Adrenal gland (tissue), 9 donors: ENCODE measurements at regions not wholly inside any gene's neighbourhood (a gene's known extent, or its start where the extent isn't known, plus 50 kb on each side); places are given as distances from the start of the nearest gene placed in this dataset.
"Not testable (repeated sequence)": the region's sequence is repeated elsewhere in the genome, so short reads cannot be mapped to it uniquely, and the experiment has no call there.

Experiments used
- DNase-seq, 7 donors: peaks; one replicate each; pipeline ENCODE4 v3.0.0-alpha.2; 2019 to 2020
- H3K27ac ChIP-seq, 5 donors: fragments of 200-600 bp; sonication (generic) in 4 of 5; 1 replicate in 3 of 5; 2 replicates in 2 of 5; pipeline versions ENCODE4 v1.5.1 to v1.8.0; 2016 to 2020; ENCODE audit warnings: mild to moderate bottlenecking in 1 of 5
- H3K27me3 ChIP-seq: fragments of 200-600 bp; 2 replicates; pipeline ENCODE4 v1.8.0; 2021
- H3K36me3 ChIP-seq, 2 donors: fragments of 200-600 bp; replicated peaks in 1 of 2; 1 replicate in 1 of 2; 2 replicates in 1 of 2; pipeline versions ENCODE4 v1.5.1 to v1.8.0; 2018 to 2022
- H3K4me1 ChIP-seq, 2 donors: fragments of 200-600 bp; replicated peaks in 1 of 2; 1 replicate in 1 of 2; 2 replicates in 1 of 2; pipeline versions ENCODE4 v1.5.1 to v1.8.0; 2018 to 2021
- H3K4me3 ChIP-seq, 4 donors: fragments of 200-600 bp; sonication (generic) in 3 of 4; one replicate each; pipeline ENCODE4 v1.5.1; 2016 to 2018
- H3K9me3 ChIP-seq, 3 donors: fragments of 200-600 bp; sonication (generic) in 1 of 3; replicated peaks in 1 of 3; 1 replicate in 2 of 3; 2 replicates in 1 of 3; pipeline versions ENCODE4 v1.5.1 to v1.8.0; 2016 to 2021
- POLR2A ChIP-seq, 2 donors: fragments of 450-650 bp; IDR thresholded peaks; one replicate each; pipeline ENCODE4 v1.6.1; 2017; ENCODE audit warnings: antibody characterized with exemption in 2 of 2, mild to moderate bottlenecking in 2 of 2, moderate library complexity in 1 of 2
- WGBS, 4 donors: extraction: QIAGEN DNeasy Blood & Tissue Kit in 2 of 4; methylation state at CpG; one replicate each; pipeline versions ENCODE4 v1.1.5 to v1.1.7; 2013 to 2017; 5-methylcytosine and 5-hydroxymethylcytosine counted together
- intact Hi-C, 2 donors: fragments of 100-400 bp; cut with DNase I; formaldehyde crosslinking; loops; one replicate each; pipeline versions ENCODE4 v1.14.1 to v1.15.0; 2022 to 2023
- TF ChIP-seq, protein P1 (sequence below), 6 experiments: fragments of 450-650 bp in 4 of 6; fragments of 200-600 bp in 2 of 6; sonication (generic) in 1 of 6; IDR thresholded peaks; 1 replicate in 5 of 6; 2 replicates in 1 of 6; pipeline versions ENCODE4 v1.5.1 to v1.8.0; 2016 to 2021; ENCODE audit warnings: antibody characterized with exemption in 6 of 6, mild to moderate bottlenecking in 2 of 6, moderate library complexity in 1 of 6
- donor health status: healthy with polysubstance abuse.
- donor health status: Bipolar disorder and iron deficiency.
- donor health status: DM: yes; HTN: yes; CAD: no.
- donor health status: DM: no; HTN: no; CAD: no.
- donor health status: DM: no; HTN: no; CAD: no.

DNA sequence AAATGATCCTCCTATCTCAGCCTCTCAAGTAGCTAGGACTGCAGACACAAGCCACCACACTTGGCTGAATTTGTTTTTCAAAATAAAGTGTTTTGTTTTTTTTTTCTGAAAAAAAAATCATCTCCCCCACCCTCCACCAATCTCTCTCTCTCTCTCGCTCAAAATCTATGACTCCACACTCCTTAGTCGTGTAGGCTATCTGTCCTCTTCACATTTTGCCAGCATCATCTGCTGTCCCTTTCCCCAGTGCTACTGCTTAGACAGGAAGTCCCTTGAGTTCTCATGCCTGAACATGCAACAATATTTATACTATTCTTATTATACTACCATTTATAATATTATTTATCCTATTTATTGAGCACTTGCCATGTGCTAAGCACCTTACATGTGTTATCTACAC, 80.7 kb upstream of the TMEM164 start:
- Histone ChIP-seq H3K9me3 (no peaks in the 10 kb centered on the region), H3K4me3 (no peak overlapping the region), H3K27ac (no peak overlapping the region), H3K27me3 (peaks cover 4% of the 10 kb centered on the region), H3K36me3 (no peaks in the 10 kb centered on the region), H3K4me1 (no peaks in the 10 kb centered on the region)
- no peak for DNase-seq
- intact Hi-C loops, result no loop called here
- TF ChIP-seq POLR2A (IDR thresholded peaks at IDR 0.05), result no peak
- TF ChIP-seq, protein P1, sequence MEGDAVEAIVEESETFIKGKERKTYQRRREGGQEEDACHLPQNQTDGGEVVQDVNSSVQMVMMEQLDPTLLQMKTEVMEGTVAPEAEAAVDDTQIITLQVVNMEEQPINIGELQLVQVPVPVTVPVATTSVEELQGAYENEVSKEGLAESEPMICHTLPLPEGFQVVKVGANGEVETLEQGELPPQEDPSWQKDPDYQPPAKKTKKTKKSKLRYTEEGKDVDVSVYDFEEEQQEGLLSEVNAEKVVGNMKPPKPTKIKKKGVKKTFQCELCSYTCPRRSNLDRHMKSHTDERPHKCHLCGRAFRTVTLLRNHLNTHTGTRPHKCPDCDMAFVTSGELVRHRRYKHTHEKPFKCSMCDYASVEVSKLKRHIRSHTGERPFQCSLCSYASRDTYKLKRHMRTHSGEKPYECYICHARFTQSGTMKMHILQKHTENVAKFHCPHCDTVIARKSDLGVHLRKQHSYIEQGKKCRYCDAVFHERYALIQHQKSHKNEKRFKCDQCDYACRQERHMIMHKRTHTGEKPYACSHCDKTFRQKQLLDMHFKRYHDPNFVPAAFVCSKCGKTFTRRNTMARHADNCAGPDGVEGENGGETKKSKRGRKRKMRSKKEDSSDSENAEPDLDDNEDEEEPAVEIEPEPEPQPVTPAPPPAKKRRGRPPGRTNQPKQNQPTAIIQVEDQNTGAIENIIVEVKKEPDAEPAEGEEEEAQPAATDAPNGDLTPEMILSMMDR (IDR thresholded peaks at IDR 0.05), result no peak
- WGBS, 4 donors, result 82 to 94% (median 88%) methylated on average over 2 of the region's 2 CpGs

DNA sequence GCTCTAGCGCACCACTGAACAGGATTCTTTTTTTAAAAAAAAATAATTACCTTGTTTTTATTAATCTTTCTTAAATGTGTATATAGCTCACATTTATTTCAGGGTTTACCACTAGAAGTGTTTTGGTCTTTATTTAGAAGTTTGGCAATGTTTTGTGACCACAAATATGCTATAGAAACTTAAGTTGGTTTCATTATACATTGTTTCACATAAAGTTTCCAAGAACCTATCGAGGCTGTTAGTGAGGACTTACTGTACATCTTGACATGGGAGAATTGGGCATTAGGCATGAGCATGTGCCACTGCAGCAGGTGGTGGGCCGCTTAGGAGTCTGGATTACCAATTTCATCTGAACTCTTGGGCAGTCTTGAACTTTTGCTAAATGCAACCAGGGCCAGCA, 77.9 kb upstream of the TMEM164 start:
- 70 to 87% (median 78%) methylated on average over 3 of the region's 3 CpGs for WGBS, 4 donors
- H3K4me3 ChIP-seq, DNase-seq: not testable (repeated sequence)

DNA sequence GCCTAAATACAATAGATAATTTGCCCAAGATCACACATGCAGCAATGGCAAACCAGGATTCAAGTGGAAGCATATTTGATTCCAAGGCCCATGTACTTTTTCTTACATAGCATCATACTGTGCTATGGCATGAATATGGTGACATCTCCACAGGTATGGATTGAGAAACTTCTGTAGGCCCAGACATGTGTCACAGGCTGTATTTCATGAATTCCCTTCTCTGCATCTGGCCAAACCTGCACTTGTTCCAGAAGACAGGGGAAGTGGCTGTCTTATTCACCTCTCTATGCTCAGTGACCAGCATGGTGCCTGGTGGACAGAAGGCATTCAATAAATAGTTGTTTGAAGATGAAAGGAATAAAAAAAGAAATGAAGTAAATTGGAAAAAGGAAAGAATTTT, 77.3 kb upstream of the TMEM164 start:
- no peaks in the 10 kb centered on the region for H3K36me3 ChIP-seq
- DNase-seq, result no peak
- H3K27me3 ChIP-seq, result peaks cover 8% of the 10 kb centered on the region
- intact Hi-C loops, result no loop called here
- H3K9me3 ChIP-seq, result no peaks in the 10 kb centered on the region
- no peak for TF ChIP-seq POLR2A (IDR thresholded peaks at IDR 0.05)
- TF ChIP-seq, protein P1 (IDR thresholded peaks at IDR 0.05), result no peak
- H3K4me3 ChIP-seq, result no peak overlapping the region
- H3K27ac ChIP-seq, result no peak overlapping the region
- no peaks in the 10 kb centered on the region for H3K4me1 ChIP-seq

More for the DNA sequence above, 77.9 kb upstream of the TMEM164 start:
- H3K36me3 ChIP-seq, H3K9me3 ChIP-seq, H3K27me3 ChIP-seq, H3K27ac ChIP-seq, H3K4me1 ChIP-seq, intact Hi-C loops: not testable (repeated sequence)

DNA sequence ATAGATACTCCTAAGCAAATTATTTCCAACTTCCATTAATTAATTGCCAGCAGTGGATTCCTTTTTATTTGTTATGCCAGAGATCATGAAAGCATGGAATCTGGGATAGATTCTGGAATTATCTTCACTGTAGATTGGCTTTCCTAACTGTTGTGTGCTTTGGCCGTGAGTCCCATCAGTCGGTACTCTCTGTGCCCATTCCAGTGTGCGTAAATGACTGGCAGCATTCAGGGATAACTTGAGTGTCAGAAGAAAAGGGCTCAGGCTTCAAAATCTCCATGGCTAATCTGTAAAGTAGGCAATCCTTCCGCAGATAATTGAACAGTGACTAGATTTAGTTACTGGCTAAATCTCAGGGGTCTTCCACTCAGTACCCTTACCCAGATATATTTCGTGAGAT, 76.8 kb upstream of the TMEM164 start:
- intact Hi-C loops, result no loop called here
- no peak overlapping the region for H3K27ac ChIP-seq
- no peak for DNase-seq
- TF ChIP-seq POLR2A (IDR thresholded peaks at IDR 0.05), result no peak
- TF ChIP-seq, protein P1 (IDR thresholded peaks at IDR 0.05), result no peak
- WGBS, 4 donors, result 82 to 93% (median 88%) methylated on average over 5 of the region's 5 CpGs
- no peaks in the 10 kb centered on the region for H3K9me3 ChIP-seq
- no peaks in the 10 kb centered on the region for H3K4me1 ChIP-seq
- H3K36me3 ChIP-seq, result no peaks in the 10 kb centered on the region
- H3K4me3 ChIP-seq, result no peak overlapping the region
- peaks cover 8% of the 10 kb centered on the region for H3K27me3 ChIP-seq

DNA sequence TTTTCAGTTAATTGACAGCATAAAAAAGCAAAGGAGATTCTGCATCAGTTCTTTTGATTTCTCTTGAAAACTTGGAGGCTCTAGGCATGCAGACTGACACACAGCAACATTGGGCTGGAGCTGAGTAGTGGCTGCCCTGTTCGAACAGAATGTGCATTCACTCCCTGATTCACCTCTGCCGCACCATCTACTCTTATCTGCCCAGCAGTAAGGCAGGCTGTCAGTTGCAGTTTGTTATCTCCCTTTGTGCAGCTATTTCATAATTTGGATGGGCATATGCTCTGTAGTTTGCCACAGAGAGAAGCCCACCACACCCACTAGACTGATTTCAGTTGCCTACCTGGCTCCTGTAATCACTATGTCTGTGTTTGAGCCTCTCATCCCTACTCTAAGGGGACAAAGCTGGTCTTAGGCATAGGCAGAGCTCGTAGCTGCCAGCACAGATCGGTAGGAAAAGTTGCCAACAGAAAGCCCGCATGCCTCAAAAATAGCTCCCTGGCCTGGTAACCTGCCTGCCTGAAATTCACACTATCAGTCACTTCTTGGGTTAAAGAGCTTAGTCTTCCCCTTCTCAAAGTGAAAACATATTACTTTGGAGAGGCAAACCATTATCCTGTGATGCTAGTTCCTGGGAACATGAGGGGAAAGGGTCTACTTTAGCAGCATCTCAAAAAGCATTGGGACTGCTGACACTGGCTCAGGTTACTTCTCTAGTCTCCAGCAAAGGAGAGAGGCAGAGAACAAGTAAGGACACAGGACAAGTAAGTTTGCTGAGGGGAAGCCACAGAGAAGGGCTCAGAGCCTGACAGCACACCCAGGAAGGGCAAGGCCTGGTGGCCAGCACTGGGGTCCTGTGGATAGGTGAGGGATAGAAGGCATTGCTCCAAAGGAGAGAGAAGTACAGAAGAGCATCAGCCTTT, 75.9 kb upstream of the TMEM164 start:
- Histone ChIP-seq H3K9me3 (no peaks in the 10 kb centered on the region), H3K4me3 (no peak overlapping the region), H3K36me3 (no peaks in the 10 kb centered on the region), H3K4me1 (no peaks in the 10 kb centered on the region), H3K27me3 (peaks cover 12% of the 10 kb centered on the region), H3K27ac (no peak overlapping the region)
- 81 to 97% (median 88%) methylated on average over 2 to 5 of the region's 5 CpGs for WGBS, 4 donors
- intact Hi-C loops, result no loop called here
- TF ChIP-seq, protein P1 (IDR thresholded peaks at IDR 0.05), result no peak
- no peak for TF ChIP-seq POLR2A (IDR thresholded peaks at IDR 0.05)
- no peak for DNase-seq
